HG03280 (cell line): ENCODE measurements at regions not wholly inside any gene's neighbourhood (a gene's known extent, or its start where the extent isn't known, plus 50 kb on each side); places are given as distances from the start of the nearest gene placed in this dataset.

Experiments used
- ATAC-seq: cut with Tn5 transposase; IDR thresholded peaks from one replicate; pipeline ENCODE4 v1.9.1; 2021; ENCODE audit warnings: mild to moderate bottlenecking, moderate library complexity; ENCODE audit not compliant: unreplicated experiment

GRCh38 chr3:6120786-6121185 lies 740.1 kb upstream of the GRM7 start:
- no peak for ATAC-seq

GRCh38 chr3:6124875-6125274 lies 736.0 kb upstream of the GRM7 start:
- no peak for ATAC-seq

GRCh38 chr3:6125520-6125919 lies 735.4 kb upstream of the GRM7 start:
- ATAC-seq: no peak

- ATAC-seq: peak; percentile 86
Measured at GRCh38 chr3:6132684-6133432, 728.1 kb upstream of the GRM7 start.

GRCh38 chr3:6142707-6143106 lies 718.2 kb upstream of the GRM7 start:
- no peak for ATAC-seq

GRCh38 chr3:6147883-6148282 lies 713.0 kb upstream of the GRM7 start:
- no peak for ATAC-seq

GRCh38 chr3:6155650-6156338 lies 705.1 kb upstream of the GRM7 start:
- ATAC-seq: no peak

GRCh38 chr3:6165951-6166350 lies 695.0 kb upstream of the GRM7 start:
- ATAC-seq: no peak

- ATAC-seq: no peak
Measured at GRCh38 chr3:6168256-6168655, 692.7 kb upstream of the GRM7 start.

GRCh38 chr3:6172871-6173642 lies 687.9 kb upstream of the GRM7 start:
- ATAC-seq: no peak

- ATAC-seq: no peak
Measured at GRCh38 chr3:6177417-6177816, 683.5 kb upstream of the GRM7 start.

- ATAC-seq: no peak
Measured at GRCh38 chr3:6179761-6180160, 681.2 kb upstream of the GRM7 start.

GRCh38 chr3:6180171-6180570 lies 680.7 kb upstream of the GRM7 start:
- ATAC-seq: no peak

- ATAC-seq: no peak
Measured at GRCh38 chr3:6182476-6182875, 678.4 kb upstream of the GRM7 start.

GRCh38 chr3:6182909-6183308 lies 678.0 kb upstream of the GRM7 start:
- ATAC-seq: no peak

GRCh38 chr3:6189384-6189783 lies 671.5 kb upstream of the GRM7 start:
- no peak for ATAC-seq

- ATAC-seq: no peak
Measured at GRCh38 chr3:6204891-6205290, 656.0 kb upstream of the GRM7 start.

GRCh38 chr3:6216135-6217026 lies 644.5 kb upstream of the GRM7 start:
- ATAC-seq: no peak

- ATAC-seq: no peak
Measured at GRCh38 chr3:6220447-6220846, 640.5 kb upstream of the GRM7 start.

- ATAC-seq: no peak
Measured at GRCh38 chr3:6222069-6222468, 638.8 kb upstream of the GRM7 start.

- no peak for ATAC-seq
Measured at GRCh38 chr3:6223572-6223971, 637.3 kb upstream of the GRM7 start.
